ENCODE measurements at regions not wholly inside any gene's neighbourhood (a gene's known extent, or its start where the extent isn't known, plus 50 kb on each side); places are given as distances from the start of the nearest gene placed in this dataset.

- Histone ChIP-seq H3K27ac (ENCODE audit: insufficient read depth, low read length) (no peak overlapping the region), H3K27me3 (ENCODE audit: control insufficient read depth, insufficient read depth, low read length) (no peaks in the 10 kb centered on the region), H3K36me3 (ENCODE audit: control insufficient read depth, insufficient read depth, low read length) (no peaks in the 10 kb centered on the region), H3K9ac (ENCODE audit: insufficient read depth, low read length) (no peak overlapping the region), H3K4me3 (replicated peaks in 1 of 4; ENCODE audit: control extremely low read depth in 1 of 4, insufficient read depth in 1 of 4, low read depth in 3 of 4, low read length in 4 of 4) (no peak overlapping the region), H3K79me2 (ENCODE audit: control insufficient read depth, insufficient read depth, low read length) (no peaks in the 10 kb centered on the region), H3K4me1 (ENCODE audit: control insufficient read depth, extremely low read depth, insufficient read depth, low read length) (no peaks in the 10 kb centered on the region), H3K4me2 (ENCODE audit: extremely low read depth, insufficient read depth, low read length) (no peak overlapping the region), H2AFZ (ENCODE audit: low read length) (no peak overlapping the region), H4K20me1 (ENCODE audit: control insufficient read depth, extremely low read depth, insufficient read depth, low read length) (no peaks in the 10 kb centered on the region), H3K9me3 (ENCODE audit: control insufficient read depth, insufficient read depth, low read depth, low read length) (no peaks in the 10 kb centered on the region)
- no peak for DNase-seq (ENCODE audit: low read depth in 2 of 2)
- TF ChIP-seq CTCF (conservative IDR thresholded peaks at IDR 0.05 in 1 of 2, IDR thresholded peaks at IDR 0.05 in 1 of 2; ENCODE audit: low read depth in 1 of 2, low read length in 2 of 2) (no peak), EZH2 (IDR thresholded peaks at IDR 0.05; ENCODE audit: low read length, missing control alignments) (no peak)
These were observed 234.4 kb downstream of the SEC23A start for GRCh38 chr14:38868399-38869290.

- no peaks in the 10 kb centered on the region for H3K79me2 ChIP-seq (ENCODE audit: control insufficient read depth, insufficient read depth, low read length)
- no peaks in the 10 kb centered on the region for H4K20me1 ChIP-seq (ENCODE audit: control insufficient read depth, extremely low read depth, insufficient read depth, low read length)
- no peak overlapping the region for H3K4me3 ChIP-seq (replicated peaks in 1 of 4; ENCODE audit: control extremely low read depth in 1 of 4, insufficient read depth in 1 of 4, low read depth in 3 of 4, low read length in 4 of 4)
- no peaks in the 10 kb centered on the region for H3K9me3 ChIP-seq (ENCODE audit: control insufficient read depth, insufficient read depth, low read depth, low read length)
- H3K4me2 ChIP-seq (ENCODE audit: extremely low read depth, insufficient read depth, low read length) = no peak overlapping the region
- no peak overlapping the region for H3K9ac ChIP-seq (ENCODE audit: insufficient read depth, low read length)
- no peaks in the 10 kb centered on the region for H3K27me3 ChIP-seq (ENCODE audit: control insufficient read depth, insufficient read depth, low read length)
- no peak overlapping the region for H2AFZ ChIP-seq (ENCODE audit: low read length)
- H3K27ac ChIP-seq (ENCODE audit: insufficient read depth, low read length) = no peak overlapping the region
- peak; percentile 70 to 85 for DNase-seq (ENCODE audit: low read depth in 2 of 2)
- H3K36me3 ChIP-seq (ENCODE audit: control insufficient read depth, insufficient read depth, low read length) = no peaks in the 10 kb centered on the region
- TF ChIP-seq CTCF (conservative IDR thresholded peaks at IDR 0.05 in 1 of 2, IDR thresholded peaks at IDR 0.05 in 1 of 2; ENCODE audit: low read depth in 1 of 2, low read length in 2 of 2) (peak; percentile 84 to 89), EZH2 (IDR thresholded peaks at IDR 0.05; ENCODE audit: low read length, missing control alignments) (no peak)
- H3K4me1 ChIP-seq (ENCODE audit: control insufficient read depth, extremely low read depth, insufficient read depth, low read length) = no peaks in the 10 kb centered on the region
These were observed 235.4 kb downstream of the SEC23A start for GRCh38 chr14:38867561-38868150.

GRCh38 chr14:38866461-38866860, 236.6 kb downstream of the SEC23A start:
- Histone ChIP-seq H3K4me2 (ENCODE audit: extremely low read depth, insufficient read depth, low read length) (no peak overlapping the region), H3K27me3 (ENCODE audit: control insufficient read depth, insufficient read depth, low read length) (no peaks in the 10 kb centered on the region), H3K9me3 (ENCODE audit: control insufficient read depth, insufficient read depth, low read depth, low read length) (no peaks in the 10 kb centered on the region), H2AFZ (ENCODE audit: low read length) (no peak overlapping the region), H3K4me1 (ENCODE audit: control insufficient read depth, extremely low read depth, insufficient read depth, low read length) (no peaks in the 10 kb centered on the region), H3K79me2 (ENCODE audit: control insufficient read depth, insufficient read depth, low read length) (no peaks in the 10 kb centered on the region), H3K4me3 (replicated peaks in 1 of 4; ENCODE audit: control extremely low read depth in 1 of 4, insufficient read depth in 1 of 4, low read depth in 3 of 4, low read length in 4 of 4) (no peak overlapping the region), H3K9ac (ENCODE audit: insufficient read depth, low read length) (no peak overlapping the region), H4K20me1 (ENCODE audit: control insufficient read depth, extremely low read depth, insufficient read depth, low read length) (no peaks in the 10 kb centered on the region), H3K27ac (ENCODE audit: insufficient read depth, low read length) (no peak overlapping the region), H3K36me3 (ENCODE audit: control insufficient read depth, insufficient read depth, low read length) (no peaks in the 10 kb centered on the region)
- TF ChIP-seq CTCF (conservative IDR thresholded peaks at IDR 0.05 in 1 of 2, IDR thresholded peaks at IDR 0.05 in 1 of 2; ENCODE audit: low read depth in 1 of 2, low read length in 2 of 2) = no peak
- TF ChIP-seq EZH2 (IDR thresholded peaks at IDR 0.05; ENCODE audit: low read length, missing control alignments) = no peak
- no peak for DNase-seq (ENCODE audit: low read depth in 2 of 2)

All from fibroblast of lung (primary cell).